ENCODE measurements at regions not wholly inside any gene's neighbourhood (a gene's known extent, or its start where the extent isn't known, plus 50 kb on each side); places are given as distances from the start of the nearest gene placed in this dataset.
"Not testable (repeated sequence)": the region's sequence is repeated elsewhere in the genome, so short reads cannot be mapped to it uniquely, and the experiment has no call there.

GRCh38 chr12:107607464-107608392, 77.9 kb upstream of the PWP1 start:
- peak; percentile 82 for DNase-seq

- DNase-seq: not testable (repeated sequence)
These were observed 76.8 kb upstream of the PWP1 start for GRCh38 chr12:107608779-107609178.

GRCh38 chr12:107610021-107610859, 75.4 kb upstream of the PWP1 start:
- DNase-seq: peak; percentile 42

GRCh38 chr12:107612508-107612907, 73.1 kb upstream of the PWP1 start:
- no peak for DNase-seq

- DNase-seq: no peak
These were observed 68.7 kb upstream of the PWP1 start for GRCh38 chr12:107616941-107617340.

GRCh38 chr12:107618106-107618505, 67.5 kb upstream of the PWP1 start:
- no peak for DNase-seq

- no peak for DNase-seq
These were observed 65.8 kb upstream of the PWP1 start for GRCh38 chr12:107619831-107620230.

GRCh38 chr12:107622001-107622400, 63.6 kb upstream of the PWP1 start:
- DNase-seq: no peak

GRCh38 chr12:107624493-107624892, 61.1 kb upstream of the PWP1 start:
- no peak for DNase-seq

- DNase-seq: no peak
These were observed 53.9 kb upstream of the PWP1 start for GRCh38 chr12:107631715-107632114.

GRCh38 chr12:107632246-107632645, 53.4 kb upstream of the PWP1 start:
- DNase-seq: no peak

- no peak for DNase-seq
These were observed 51.1 kb upstream of the PWP1 start for GRCh38 chr12:107634530-107634929.

- DNase-seq: peak; percentile 29
These were observed 50.5 kb upstream of the PWP1 start for GRCh38 chr12:107635139-107635538.

All from right hindlimb (tissue), 1 donor.